ENCODE measurements at regions not wholly inside any gene's neighbourhood (a gene's known extent, or its start where the extent isn't known, plus 50 kb on each side); places are given as distances from the start of the nearest gene placed in this dataset.

DNA sequence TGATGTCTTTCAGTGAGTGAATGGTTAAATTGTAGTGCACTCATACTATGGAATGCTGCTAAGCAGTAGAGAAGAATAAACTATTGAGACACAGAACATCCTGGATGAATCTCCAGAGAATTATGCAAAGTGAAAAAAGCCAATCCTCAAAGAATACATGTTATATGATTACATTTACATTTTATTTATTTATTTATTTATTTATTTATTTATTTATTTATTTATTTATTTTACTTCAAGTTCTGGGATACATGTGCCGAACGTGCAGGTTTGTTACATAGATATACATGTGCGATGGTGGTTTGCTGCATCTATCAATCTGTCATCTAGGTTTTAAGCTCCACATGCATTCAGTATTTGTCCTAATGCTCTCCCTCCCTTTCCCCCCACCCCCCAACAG is 175.8 kb upstream of the VGLL2 start:
- DNase-seq (no peak), ATAC-seq (ENCODE audit: low read depth) (no peak)
- Histone ChIP-seq H3K79me2 (ENCODE audit: control insufficient read depth, insufficient read depth, low read length) (no peaks in the 10 kb centered on the region), H3K27ac (ENCODE audit: low read length in 2 of 2) (no peak overlapping the region), H3K4me3 (ENCODE audit: control extremely low read depth in 1 of 5, extremely low read depth in 1 of 5, insufficient read depth in 1 of 5, low read depth in 2 of 5, low read length in 4 of 5) (no peak overlapping the region), H3K27me3 (replicated peaks in 1 of 4; ENCODE audit: control extremely low read depth in 1 of 4, control insufficient read depth in 3 of 4, insufficient read depth in 4 of 4, low read length in 3 of 4) (no peaks in the 10 kb centered on the region), H2AFZ (ENCODE audit: insufficient read depth, low read depth, low read length, poor library complexity, severe bottlenecking) (no peak overlapping the region), H3K4me1 (ENCODE audit: control insufficient read depth in 2 of 2, insufficient read depth in 2 of 2, low read length in 2 of 2) (no peaks in the 10 kb centered on the region), H4K20me1 (ENCODE audit: control insufficient read depth, insufficient read depth, low read length, poor library complexity, severe bottlenecking) (no peaks in the 10 kb centered on the region), H3K9me3 (ENCODE audit: control extremely low read depth in 1 of 3, control insufficient read depth in 2 of 3, insufficient read depth in 1 of 3, low read length in 2 of 3) (peaks cover 0 to 7% (median 0%) of the 10 kb centered on the region in 3 donors), H3K36me3 (replicated peaks in 1 of 2; ENCODE audit: control extremely low read depth in 1 of 2, control insufficient read depth in 1 of 2, extremely low read depth in 1 of 2, insufficient read depth in 2 of 2, low read length in 1 of 2) (no peaks in the 10 kb centered on the region), H3K4me2 (replicated peaks; ENCODE audit: low read depth, low read length, poor library complexity, severe bottlenecking) (no peak overlapping the region), H3K9ac (ENCODE audit: low read length) (no peak overlapping the region)
- peaks cover 7% of the 10 kb centered on the region for H3K9me3 Mint-ChIP-seq (ENCODE audit: insufficient read depth)
- ChIA-PET POLR2A (no interaction called here), CTCF (no interaction called here)
- no peak overlapping the region for H3K27ac Mint-ChIP-seq
- no peak overlapping the region for H3K4me3 Mint-ChIP-seq
- H3K4me1 Mint-ChIP-seq = no peaks in the 10 kb centered on the region
- WGBS (ENCODE audit: insufficient coverage) = no CpG with 5 or more reads among the region's 3 CpGs
- no peaks in the 10 kb centered on the region for H3K27me3 Mint-ChIP-seq
- TF ChIP-seq EZH2 (IDR thresholded peaks at IDR 0.05; ENCODE audit: borderline replicate concordance, insufficient read depth, low read depth, low read length, poor library complexity, severe bottlenecking) = no peak
- TF ChIP-seq CTCF (IDR thresholded peaks at IDR 0.05) = no peak
- intact Hi-C loops (cut with micrococcal nuclease) = no loop called here

DNA sequence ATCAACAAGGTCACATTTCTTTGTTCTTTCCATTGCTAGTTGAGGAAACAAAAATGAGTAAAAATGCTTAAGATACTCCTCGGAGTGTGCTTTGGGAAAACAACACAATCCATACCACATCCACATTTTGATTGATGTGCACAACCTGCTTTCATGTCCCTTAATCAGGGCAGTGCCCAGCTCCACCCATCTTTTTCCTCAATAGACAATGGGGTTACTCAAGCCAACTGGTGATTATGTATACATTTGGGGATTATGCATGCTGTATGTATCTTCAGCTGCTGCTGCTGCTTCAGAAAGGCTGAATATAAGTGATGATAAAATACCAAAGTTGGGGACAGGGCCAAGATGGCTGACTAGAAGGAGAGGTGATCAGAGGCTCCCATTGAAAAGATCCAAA is 155.2 kb upstream of the VGLL2 start:
- no peak for TF ChIP-seq EZH2 (IDR thresholded peaks at IDR 0.05; ENCODE audit: borderline replicate concordance, insufficient read depth, low read depth, low read length, poor library complexity, severe bottlenecking)
- no peak for TF ChIP-seq CTCF (IDR thresholded peaks at IDR 0.05)
- Mint-ChIP-seq H3K4me1 (no peaks in the 10 kb centered on the region), H3K9me3 (ENCODE audit: insufficient read depth) (peaks cover 10% of the 10 kb centered on the region), H3K27me3 (no peaks in the 10 kb centered on the region), H3K4me3 (no peak overlapping the region), H3K27ac (no peak overlapping the region)
- no CpG with 5 or more reads among the region's 1 CpG for WGBS (ENCODE audit: insufficient coverage)
- Histone ChIP-seq H3K36me3 (replicated peaks in 1 of 2; ENCODE audit: control extremely low read depth in 1 of 2, control insufficient read depth in 1 of 2, extremely low read depth in 1 of 2, insufficient read depth in 2 of 2, low read length in 1 of 2) (no peaks in the 10 kb centered on the region), H3K4me3 (ENCODE audit: control extremely low read depth in 1 of 5, extremely low read depth in 1 of 5, insufficient read depth in 1 of 5, low read depth in 2 of 5, low read length in 4 of 5) (no peak overlapping the region), H2AFZ (ENCODE audit: insufficient read depth, low read depth, low read length, poor library complexity, severe bottlenecking) (no peak overlapping the region), H3K4me2 (replicated peaks; ENCODE audit: low read depth, low read length, poor library complexity, severe bottlenecking) (no peak overlapping the region), H3K79me2 (ENCODE audit: control insufficient read depth, insufficient read depth, low read length) (no peaks in the 10 kb centered on the region), H4K20me1 (ENCODE audit: control insufficient read depth, insufficient read depth, low read length, poor library complexity, severe bottlenecking) (no peaks in the 10 kb centered on the region), H3K27me3 (replicated peaks in 1 of 4; ENCODE audit: control extremely low read depth in 1 of 4, control insufficient read depth in 3 of 4, insufficient read depth in 4 of 4, low read length in 3 of 4) (no peaks in the 10 kb centered on the region), H3K27ac (ENCODE audit: low read length in 2 of 2) (no peak overlapping the region), H3K4me1 (ENCODE audit: control insufficient read depth in 2 of 2, insufficient read depth in 2 of 2, low read length in 2 of 2) (no peaks in the 10 kb centered on the region), H3K9ac (ENCODE audit: low read length) (no peak overlapping the region), H3K9me3 (ENCODE audit: control extremely low read depth in 1 of 3, control insufficient read depth in 2 of 3, insufficient read depth in 1 of 3, low read length in 2 of 3) (peaks cover 0 to 5% (median 0%) of the 10 kb centered on the region in 3 donors)
- POLR2A ChIA-PET = no interaction called here
- CTCF ChIA-PET = no interaction called here
- DNase-seq (no peak), ATAC-seq (ENCODE audit: low read depth) (no peak)
- intact Hi-C loops (cut with micrococcal nuclease) = no loop called here

All from B cell (primary cell).